ENCODE measurements at regions not wholly inside any gene's neighbourhood (a gene's known extent, or its start where the extent isn't known, plus 50 kb on each side); places are given as distances from the start of the nearest gene placed in this dataset.

- TF ChIP-seq CTCF (IDR thresholded peaks at IDR 0.05; ENCODE audit: insufficient read depth, low read length) (no peak), POLR2AphosphoS5 (IDR thresholded peaks at IDR 0.05; ENCODE audit: low read depth) (no peak), SPI1 (IDR thresholded peaks at IDR 0.05; ENCODE audit: borderline replicate concordance, low read depth) (no peak), REST (IDR thresholded peaks at IDR 0.05; ENCODE audit: insufficient replicate concordance, low read depth) (no peak)
These were observed 229.2 kb upstream of the SLIT2 start for GRCh38 chr4:20022471-20022870.

Measured in HL-60 (cell line).